ENCODE measurements at regions not wholly inside any gene's neighbourhood (a gene's known extent, or its start where the extent isn't known, plus 50 kb on each side); places are given as distances from the start of the nearest gene placed in this dataset.

- H3K4me3 ChIP-seq, result no peak overlapping the region
- in situ Hi-C loops (cut with MboI), result no loop called here
- DNase-seq, result no peak
- H2AFZ ChIP-seq, result no peak overlapping the region
- H3K9me2 ChIP-seq (ENCODE audit: insufficient read depth), result no peaks in the 10 kb centered on the region
- no peaks in the 10 kb centered on the region for H3K36me3 ChIP-seq (ENCODE audit: low read depth)
- H4K20me1 ChIP-seq (ENCODE audit: insufficient read depth), result no peaks in the 10 kb centered on the region
- H3K27ac ChIP-seq, result no peak overlapping the region
- no peaks in the 10 kb centered on the region for H3K27me3 ChIP-seq (replicated peaks; ENCODE audit: insufficient read depth)
- H3K9ac ChIP-seq, result no peak overlapping the region
- no peak overlapping the region for H3K4me2 ChIP-seq (ENCODE audit: unreplicated experiment)
- H3K4me1 ChIP-seq (ENCODE audit: insufficient read depth), result no peaks in the 10 kb centered on the region
- TF ChIP-seq EZH2 (IDR thresholded peaks at IDR 0.05; ENCODE audit: insufficient read depth, poor library complexity, severe bottlenecking) (no peak), EZH2phosphoT487 (IDR thresholded peaks at IDR 0.05; ENCODE audit: insufficient read depth, low read depth) (no peak)
- H3K79me2 ChIP-seq (ENCODE audit: insufficient read depth), result no peaks in the 10 kb centered on the region
- no peaks in the 10 kb centered on the region for H3K9me3 ChIP-seq (ENCODE audit: low read depth)
- no peaks in the 10 kb centered on the region for H3F3A ChIP-seq (ENCODE audit: insufficient read depth)
These were observed 224.6 kb upstream of the GOT2 start for GRCh38 chr16:58958749-58959148.

GRCh38 chr16:58948244-58948643, 214.1 kb upstream of the GOT2 start:
- Histone ChIP-seq H3F3A (ENCODE audit: insufficient read depth) (no peaks in the 10 kb centered on the region), H3K79me2 (ENCODE audit: insufficient read depth) (no peaks in the 10 kb centered on the region), H3K4me3 (no peak overlapping the region), H3K9me3 (ENCODE audit: low read depth) (no peaks in the 10 kb centered on the region), H3K9ac (no peak overlapping the region), H3K4me2 (ENCODE audit: unreplicated experiment) (no peak overlapping the region), H3K27me3 (replicated peaks; ENCODE audit: insufficient read depth) (no peaks in the 10 kb centered on the region), H3K27ac (no peak overlapping the region), H3K9me2 (ENCODE audit: insufficient read depth) (no peaks in the 10 kb centered on the region), H3K36me3 (ENCODE audit: low read depth) (no peaks in the 10 kb centered on the region), H4K20me1 (ENCODE audit: insufficient read depth) (no peaks in the 10 kb centered on the region), H2AFZ (no peak overlapping the region), H3K4me1 (ENCODE audit: insufficient read depth) (no peaks in the 10 kb centered on the region)
- WGBS, 2 experiments (ENCODE audit: low coverage in 1 of 2, low lambda C conversion rate in 2 of 2, missing lambda C conversion rate in 2 of 2), result 0% methylated on average over 1 of the region's 1 CpG
- no peak for DNase-seq
- in situ Hi-C loops (cut with MboI), result no loop called here
- no peak for TF ChIP-seq EZH2phosphoT487 (IDR thresholded peaks at IDR 0.05; ENCODE audit: insufficient read depth, low read depth)

GRCh38 chr16:58940609-58941008, 206.5 kb upstream of the GOT2 start:
- H3K4me3 ChIP-seq, result no peak overlapping the region
- TF ChIP-seq EZH2phosphoT487 (IDR thresholded peaks at IDR 0.05; ENCODE audit: insufficient read depth, low read depth) (no peak), EZH2 (IDR thresholded peaks at IDR 0.05; ENCODE audit: insufficient read depth, poor library complexity, severe bottlenecking) (no peak)
- H2AFZ ChIP-seq, result no peak overlapping the region
- WGBS, 2 experiments (ENCODE audit: low coverage in 1 of 2, low lambda C conversion rate in 2 of 2, missing lambda C conversion rate in 2 of 2), result 17 to 21% methylated on average over 2 of the region's 2 CpGs
- no peak for DNase-seq
- no peaks in the 10 kb centered on the region for H3K9me3 ChIP-seq (ENCODE audit: low read depth)
- no peaks in the 10 kb centered on the region for H4K20me1 ChIP-seq (ENCODE audit: insufficient read depth)
- H3K27me3 ChIP-seq (replicated peaks; ENCODE audit: insufficient read depth), result no peaks in the 10 kb centered on the region
- no peak overlapping the region for H3K27ac ChIP-seq
- H3K36me3 ChIP-seq (ENCODE audit: low read depth), result no peaks in the 10 kb centered on the region
- in situ Hi-C loops (cut with MboI), result no loop called here
- H3K4me2 ChIP-seq (ENCODE audit: unreplicated experiment), result no peak overlapping the region
- no peaks in the 10 kb centered on the region for H3K79me2 ChIP-seq (ENCODE audit: insufficient read depth)
- H3K4me1 ChIP-seq (ENCODE audit: insufficient read depth), result no peaks in the 10 kb centered on the region
- no peaks in the 10 kb centered on the region for H3F3A ChIP-seq (ENCODE audit: insufficient read depth)
- H3K9ac ChIP-seq, result no peak overlapping the region
- H3K9me2 ChIP-seq (ENCODE audit: insufficient read depth), result no peaks in the 10 kb centered on the region

- Histone ChIP-seq H3K9me2 (ENCODE audit: insufficient read depth) (no peaks in the 10 kb centered on the region), H3K4me2 (ENCODE audit: unreplicated experiment) (no peak overlapping the region), H3K27ac (no peak overlapping the region), H3K9me3 (ENCODE audit: low read depth) (no peaks in the 10 kb centered on the region), H4K20me1 (ENCODE audit: insufficient read depth) (no peaks in the 10 kb centered on the region), H2AFZ (no peak overlapping the region), H3K9ac (no peak overlapping the region), H3K36me3 (ENCODE audit: low read depth) (no peaks in the 10 kb centered on the region), H3F3A (ENCODE audit: insufficient read depth) (no peaks in the 10 kb centered on the region), H3K79me2 (ENCODE audit: insufficient read depth) (no peaks in the 10 kb centered on the region), H3K4me3 (no peak overlapping the region), H3K4me1 (ENCODE audit: insufficient read depth) (no peaks in the 10 kb centered on the region), H3K27me3 (replicated peaks; ENCODE audit: insufficient read depth) (no peaks in the 10 kb centered on the region)
- WGBS, 2 experiments (ENCODE audit: low coverage in 1 of 2, low lambda C conversion rate in 2 of 2, missing lambda C conversion rate in 2 of 2), result 5 to 6% methylated on average over 7 of the region's 7 CpGs
- TF ChIP-seq EZH2phosphoT487 (IDR thresholded peaks at IDR 0.05; ENCODE audit: insufficient read depth, low read depth) (no peak), EZH2 (IDR thresholded peaks at IDR 0.05; ENCODE audit: insufficient read depth, poor library complexity, severe bottlenecking) (no peak)
- DNase-seq, result no peak
- in situ Hi-C loops (cut with MboI), result no loop called here
These were observed 204.7 kb upstream of the GOT2 start for GRCh38 chr16:58938811-58939210.

- Histone ChIP-seq H3K4me1 (ENCODE audit: insufficient read depth) (no peaks in the 10 kb centered on the region), H4K20me1 (ENCODE audit: insufficient read depth) (no peaks in the 10 kb centered on the region), H3K9me3 (ENCODE audit: low read depth) (no peaks in the 10 kb centered on the region), H3K27me3 (replicated peaks; ENCODE audit: insufficient read depth) (no peaks in the 10 kb centered on the region), H3K36me3 (ENCODE audit: low read depth) (no peaks in the 10 kb centered on the region), H3K9me2 (ENCODE audit: insufficient read depth) (no peaks in the 10 kb centered on the region), H3K9ac (no peak overlapping the region), H2AFZ (no peak overlapping the region), H3K79me2 (ENCODE audit: insufficient read depth) (no peaks in the 10 kb centered on the region), H3F3A (ENCODE audit: insufficient read depth) (no peaks in the 10 kb centered on the region), H3K27ac (no peak overlapping the region), H3K4me3 (no peak overlapping the region), H3K4me2 (ENCODE audit: unreplicated experiment) (no peak overlapping the region)
- DNase-seq, result no peak
- in situ Hi-C loops (cut with MboI), result no loop called here
- WGBS, 2 experiments (ENCODE audit: low coverage in 1 of 2, low lambda C conversion rate in 2 of 2, missing lambda C conversion rate in 2 of 2), result 27 to 30% methylated on average over 5 of the region's 5 CpGs
- no peak for TF ChIP-seq EZH2 (IDR thresholded peaks at IDR 0.05; ENCODE audit: insufficient read depth, poor library complexity, severe bottlenecking)
- no peak for TF ChIP-seq EZH2phosphoT487 (IDR thresholded peaks at IDR 0.05; ENCODE audit: insufficient read depth, low read depth)
These were observed 203.5 kb upstream of the GOT2 start for GRCh38 chr16:58937661-58938060.
